Neutrophil (primary cell): ENCODE measurements at regions not wholly inside any gene's neighbourhood (a gene's known extent, or its start where the extent isn't known, plus 50 kb on each side); places are given as distances from the start of the nearest gene placed in this dataset.
"Not testable (repeated sequence)": the region's sequence is repeated elsewhere in the genome, so short reads cannot be mapped to it uniquely, and the experiment has no call there.

Source experiments
- H3K27ac ChIP-seq: fragments of 200-600 bp; sonication (generic); 2 replicates; pipeline ENCODE4 v1.5.1; 2016; ENCODE audit warnings: mild to moderate bottlenecking, moderate library complexity
- H3K27me3 ChIP-seq: fragments of 200-600 bp; sonication (generic); 2 replicates; pipeline ENCODE4 v1.6.0; 2016; ENCODE audit warnings: mild to moderate bottlenecking
- H3K36me3 ChIP-seq: fragments of 200-600 bp; sonication (generic); 2 replicates; pipeline ENCODE4 v1.5.1; 2017
- H3K4me1 ChIP-seq, 2 experiments: fragments of 200-600 bp in 1 of 2; sonication (generic) in 1 of 2; 1 replicate in 1 of 2; 2 replicates in 1 of 2; pipeline versions ENCODE4 v1.5.1 to v1.6.1; 2013 to 2016; ENCODE audit warnings: low read depth in 1 of 2, low read length in 1 of 2, mild to moderate bottlenecking in 1 of 2, moderate library complexity in 1 of 2; ENCODE audit not compliant: control insufficient read depth in 1 of 2, insufficient read depth in 1 of 2
- H3K4me3 ChIP-seq, 2 experiments: fragments of 200-600 bp in 1 of 2; sonication (generic) in 1 of 2; 1 replicate in 1 of 2; 2 replicates in 1 of 2; pipeline ENCODE4 v1.5.1; 2013 to 2016; ENCODE audit warnings: low read depth in 1 of 2, low read length in 1 of 2, mild to moderate bottlenecking in 1 of 2, moderate library complexity in 1 of 2
- H3K9me3 ChIP-seq: fragments of 200-600 bp; sonication (generic); 2 replicates; pipeline ENCODE4 v1.5.1; 2016
- TF ChIP-seq, protein P1 (sequence below): fragments of 200-600 bp; sonication (generic); IDR thresholded peaks from 2 replicates; pipeline ENCODE4 v1.5.1; 2016; ENCODE audit warnings: antibody characterized with exemption

DNA sequence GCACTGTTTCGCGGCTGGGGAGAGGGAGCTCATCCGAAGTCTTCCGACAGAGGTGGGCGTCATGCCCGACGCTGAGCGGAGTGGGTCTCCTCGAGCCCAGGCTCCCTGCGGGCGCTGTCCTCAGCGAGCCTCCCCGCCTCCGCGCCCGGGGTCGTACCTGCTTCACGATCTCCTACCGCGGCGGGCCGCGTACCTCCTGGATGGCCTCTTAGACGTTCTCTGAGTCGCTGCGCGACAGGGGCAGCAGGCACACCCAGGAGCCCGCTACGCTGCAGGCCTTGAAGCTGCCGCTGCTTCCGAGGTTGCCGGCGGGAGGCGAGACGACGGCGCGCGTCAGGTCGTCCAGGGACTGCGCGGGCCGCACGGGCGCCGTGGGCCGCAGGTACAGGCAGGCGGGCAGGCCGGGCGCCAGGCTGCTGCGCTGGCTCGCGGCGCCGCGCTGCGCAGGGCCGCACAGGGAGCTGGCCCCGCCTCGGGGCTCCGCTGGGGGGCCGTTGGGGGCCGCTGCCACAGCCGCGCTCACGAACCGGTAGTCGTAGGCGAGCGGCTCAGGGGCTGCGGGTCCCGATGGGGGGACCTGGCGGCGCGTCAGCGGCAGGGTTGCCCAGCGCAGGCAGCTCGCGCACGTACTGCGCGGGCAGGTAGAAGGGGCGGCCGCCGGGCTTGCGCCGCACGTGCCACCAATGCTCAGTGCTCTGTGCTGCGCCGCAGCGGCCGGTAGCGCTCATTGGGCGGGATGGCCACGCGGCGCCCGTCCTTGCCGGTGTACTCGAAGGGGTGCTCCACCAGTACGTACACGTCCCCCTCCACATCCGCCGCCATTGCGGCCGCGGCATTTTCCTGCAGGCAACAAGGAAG, 116.4 kb upstream of the SMURF2 start:
- TF ChIP-seq, protein P1, sequence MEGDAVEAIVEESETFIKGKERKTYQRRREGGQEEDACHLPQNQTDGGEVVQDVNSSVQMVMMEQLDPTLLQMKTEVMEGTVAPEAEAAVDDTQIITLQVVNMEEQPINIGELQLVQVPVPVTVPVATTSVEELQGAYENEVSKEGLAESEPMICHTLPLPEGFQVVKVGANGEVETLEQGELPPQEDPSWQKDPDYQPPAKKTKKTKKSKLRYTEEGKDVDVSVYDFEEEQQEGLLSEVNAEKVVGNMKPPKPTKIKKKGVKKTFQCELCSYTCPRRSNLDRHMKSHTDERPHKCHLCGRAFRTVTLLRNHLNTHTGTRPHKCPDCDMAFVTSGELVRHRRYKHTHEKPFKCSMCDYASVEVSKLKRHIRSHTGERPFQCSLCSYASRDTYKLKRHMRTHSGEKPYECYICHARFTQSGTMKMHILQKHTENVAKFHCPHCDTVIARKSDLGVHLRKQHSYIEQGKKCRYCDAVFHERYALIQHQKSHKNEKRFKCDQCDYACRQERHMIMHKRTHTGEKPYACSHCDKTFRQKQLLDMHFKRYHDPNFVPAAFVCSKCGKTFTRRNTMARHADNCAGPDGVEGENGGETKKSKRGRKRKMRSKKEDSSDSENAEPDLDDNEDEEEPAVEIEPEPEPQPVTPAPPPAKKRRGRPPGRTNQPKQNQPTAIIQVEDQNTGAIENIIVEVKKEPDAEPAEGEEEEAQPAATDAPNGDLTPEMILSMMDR: no peak
- Histone ChIP-seq H3K36me3 (peaks cover 30% of the 10 kb centered on the region), H3K27me3 (peaks cover 27% of the 10 kb centered on the region), H3K4me3 (peak overlapping the region; percentile 80 to 87), H3K4me1 (peaks cover 70 to 72% of the 10 kb centered on the region in 2 experiments), H3K9me3 (no peaks in the 10 kb centered on the region), H3K27ac (peak overlapping the region; percentile 86)

DNA sequence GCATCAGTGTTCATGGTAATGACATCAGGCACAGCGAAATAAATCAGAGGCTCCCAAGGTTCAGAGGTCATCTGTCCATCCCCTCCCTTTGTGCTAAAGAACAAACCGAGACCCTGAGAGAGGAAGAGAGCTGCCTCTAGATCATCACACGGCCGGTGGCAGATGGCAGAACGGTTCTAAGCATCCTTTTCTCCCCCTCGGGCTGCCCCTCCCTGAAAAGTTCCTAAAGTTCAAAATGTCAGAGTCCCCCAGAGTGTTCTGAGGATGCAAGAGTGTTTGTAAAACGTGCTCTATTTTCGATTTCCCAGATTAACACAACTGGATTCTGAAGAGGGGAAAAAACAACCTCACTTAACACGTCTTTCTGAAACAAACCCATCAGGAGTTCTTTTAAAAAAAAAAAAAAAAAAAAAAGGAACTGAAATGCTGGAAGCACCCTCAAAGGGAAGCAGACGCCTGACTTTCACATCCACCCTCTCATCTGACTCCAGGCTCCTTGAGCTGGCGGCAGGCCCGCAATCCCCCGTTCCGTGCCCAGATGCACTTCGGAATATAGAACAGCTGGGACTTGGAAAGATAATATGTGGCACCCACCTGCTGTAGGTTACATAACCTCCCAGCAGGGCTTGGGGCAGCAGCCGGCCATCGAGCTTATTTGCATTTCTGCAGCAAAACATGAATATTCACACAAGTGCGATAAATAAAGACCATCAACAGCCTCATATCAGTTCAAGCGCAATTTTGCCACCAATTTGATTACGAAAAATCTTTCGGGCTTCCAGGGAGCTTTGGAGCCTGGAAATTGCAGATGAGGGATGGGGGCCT, 115.5 kb upstream of the SMURF2 start:
- peaks cover 27% of the 10 kb centered on the region for H3K27me3 ChIP-seq
- peak overlapping the region; percentile 80 to 87 for H3K4me3 ChIP-seq
- H3K9me3 ChIP-seq: no peaks in the 10 kb centered on the region
- TF ChIP-seq, protein P1: no peak
- peaks cover 22% of the 10 kb centered on the region for H3K36me3 ChIP-seq
- H3K27ac ChIP-seq: peak overlapping the region; percentile 86
- H3K4me1 ChIP-seq: peaks cover 62 to 63% of the 10 kb centered on the region in 2 experiments

DNA sequence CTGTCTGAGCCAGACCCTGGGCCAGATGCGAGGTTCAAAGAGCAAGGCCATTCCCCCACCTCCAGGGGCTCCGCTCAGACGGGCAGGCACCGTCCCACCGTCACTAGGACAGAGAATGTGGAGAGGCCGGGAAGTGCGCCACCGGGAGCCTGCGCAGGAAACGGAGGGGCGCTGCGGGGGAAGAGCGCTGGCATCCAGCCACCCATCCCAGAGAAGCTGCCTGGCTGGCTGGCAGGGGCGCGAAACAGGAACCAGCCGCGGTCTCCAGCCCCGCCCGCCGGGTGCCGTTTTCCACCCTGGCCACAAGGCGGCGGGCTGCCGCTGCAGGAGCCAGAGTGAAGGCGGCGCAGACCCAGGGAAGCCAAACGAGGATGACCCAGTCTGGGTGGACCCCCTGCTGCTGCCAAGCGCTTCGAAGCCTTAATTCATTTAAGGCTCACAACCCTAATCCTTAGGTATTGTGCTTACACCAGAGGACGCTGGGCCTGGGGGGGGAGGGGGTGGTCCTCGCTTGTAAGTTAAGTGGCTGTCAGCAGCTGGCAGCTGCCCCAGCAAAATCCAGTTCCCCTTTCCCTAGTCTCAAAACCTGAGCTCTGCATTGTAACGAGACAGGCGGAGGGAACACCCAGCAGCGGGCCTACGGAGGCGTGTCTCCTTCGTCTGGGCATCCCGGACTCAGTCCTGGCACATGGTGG, 114.8 kb upstream of the SMURF2 start:
- Histone ChIP-seq H3K27me3 (peaks cover 27% of the 10 kb centered on the region), H3K4me3 (peak overlapping the region; percentile 80 to 87), H3K36me3 (peaks cover 18% of the 10 kb centered on the region), H3K27ac (peak overlapping the region; percentile 86), H3K4me1 (peaks cover 57% of the 10 kb centered on the region in 2 experiments)
- not testable (repeated sequence) for H3K9me3 ChIP-seq
- TF ChIP-seq, protein P1: peak; percentile 98

DNA sequence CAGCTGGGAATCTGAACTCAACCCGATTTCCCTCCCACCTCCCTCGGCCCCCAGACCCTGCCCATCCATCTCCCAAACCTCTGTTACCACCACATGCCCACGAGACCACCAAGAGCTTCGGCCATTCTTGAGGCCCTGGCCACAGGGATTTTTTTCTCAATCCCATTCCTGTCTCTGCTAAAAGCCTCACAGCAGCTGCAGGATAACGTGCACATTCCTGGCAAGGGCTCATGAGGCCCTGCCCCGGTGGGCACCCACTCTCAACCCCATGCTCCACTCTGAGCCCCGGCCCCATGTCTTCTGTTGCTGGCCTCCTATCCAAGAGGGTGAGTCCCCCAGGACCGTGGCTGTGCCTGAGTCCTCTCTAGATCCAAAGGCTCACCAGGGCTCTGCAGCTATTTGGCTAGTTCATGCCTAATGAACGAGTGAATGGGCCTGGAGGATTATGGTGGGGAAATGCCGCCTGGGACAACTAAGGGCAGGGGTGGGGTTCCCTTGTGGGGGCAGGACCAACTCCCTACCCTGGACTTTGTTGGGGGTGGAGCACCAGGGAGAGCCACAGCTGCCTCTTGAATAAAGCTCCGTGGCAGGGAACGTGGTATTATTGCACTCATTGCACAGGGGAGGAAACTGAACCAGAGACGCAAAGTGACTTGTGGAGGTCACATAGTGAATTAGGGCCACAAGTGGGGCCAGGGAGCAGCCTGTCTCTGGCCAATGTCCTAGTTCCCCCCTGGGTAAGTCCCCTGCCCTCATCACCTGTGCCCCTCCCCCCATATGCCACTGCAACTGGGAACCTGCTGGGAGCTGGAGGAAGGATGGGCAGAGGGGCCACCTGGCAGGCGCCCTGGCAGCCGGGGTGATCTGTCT, 113.8 kb upstream of the SMURF2 start:
- H3K4me3 ChIP-seq: peak overlapping the region in 1 of 2 experiments; percentile 80
- no peak overlapping the region for H3K27ac ChIP-seq
- TF ChIP-seq, protein P1: no peak
- no peaks in the 10 kb centered on the region for H3K9me3 ChIP-seq
- peaks cover 27% of the 10 kb centered on the region for H3K27me3 ChIP-seq
- peaks cover 20% of the 10 kb centered on the region for H3K36me3 ChIP-seq
- H3K4me1 ChIP-seq: peaks cover 48 to 51% of the 10 kb centered on the region in 2 experiments
